ENCODE measurements at regions not wholly inside any gene's neighbourhood (a gene's known extent, or its start where the extent isn't known, plus 50 kb on each side); places are given as distances from the start of the nearest gene placed in this dataset.

- no peak overlapping the region for H3K4ac ChIP-seq (ENCODE audit: low read depth in 1 of 2, low read length in 2 of 2)
- H3K18ac ChIP-seq (ENCODE audit: low read depth in 1 of 2, low read length in 2 of 2), result no peak overlapping the region
- no peak overlapping the region for H2BK12ac ChIP-seq (ENCODE audit: low read length in 2 of 2)
- H3K79me1 ChIP-seq (replicated peaks; ENCODE audit: low read length, poor library complexity, severe bottlenecking), result no peaks in the 10 kb centered on the region
- H3K27ac ChIP-seq (ENCODE audit: low read length, poor library complexity, severe bottlenecking), result no peak overlapping the region
- H3K9me3 ChIP-seq (ENCODE audit: control insufficient read depth, low read length), result no peaks in the 10 kb centered on the region
- no peaks in the 10 kb centered on the region for H3K36me3 ChIP-seq (ENCODE audit: control insufficient read depth in 1 of 2, insufficient read depth in 2 of 2, low read depth in 1 of 2, low read length in 2 of 2)
- DNase-seq, result peak; percentile 41
- H3K4me3 ChIP-seq (ENCODE audit: insufficient read depth in 1 of 2, low read depth in 1 of 2, low read length in 2 of 2), result no peak overlapping the region
- no peak overlapping the region for H2AK5ac ChIP-seq (ENCODE audit: low read length, severe bottlenecking)
- no peak overlapping the region for H4K8ac ChIP-seq (ENCODE audit: low read length)
- 8% methylated on average over 42 of the region's 55 CpGs for WGBS
- no peak overlapping the region for H3K9ac ChIP-seq (ENCODE audit: low read length)
- peaks cover 5% of the 10 kb centered on the region for H3K4me1 ChIP-seq (ENCODE audit: control insufficient read depth, insufficient read depth, low read depth, low read length)
- no peak overlapping the region for H3K14ac ChIP-seq (ENCODE audit: low read length in 2 of 2)
- peak overlapping the region; percentile 65 for H3K4me2 ChIP-seq (ENCODE audit: low read length, poor library complexity, severe bottlenecking)
- no peak overlapping the region for H3K23ac ChIP-seq (ENCODE audit: low read length in 2 of 2)
- H2AFZ ChIP-seq (ENCODE audit: low read depth, low read length), result no peak overlapping the region
- H3K27me3 ChIP-seq (ENCODE audit: control insufficient read depth in 1 of 2, insufficient read depth in 1 of 2, low read length in 2 of 2), result peaks cover 29 to 42% of the 10 kb centered on the region in 2 experiments
- no peak overlapping the region for H4K91ac ChIP-seq (ENCODE audit: low read length)
- H2BK120ac ChIP-seq (ENCODE audit: low read depth, low read length), result no peak overlapping the region
- H2BK5ac ChIP-seq (ENCODE audit: low read depth, low read length, poor library complexity, severe bottlenecking), result no peak overlapping the region
- no peak overlapping the region for H2BK15ac ChIP-seq (ENCODE audit: low read depth, poor library complexity, severe bottlenecking)
Measured at GRCh38 chr1:869499-870244, 54.1 kb upstream of the SAMD11 start.
